ENCODE measurements at regions not wholly inside any gene's neighbourhood (a gene's known extent, or its start where the extent isn't known, plus 50 kb on each side); places are given as distances from the start of the nearest gene placed in this dataset.

GRCh38 chr9:13597004-13597403 is 317.5 kb upstream of the MPDZ start:
- TF ChIP-seq, protein P1, sequence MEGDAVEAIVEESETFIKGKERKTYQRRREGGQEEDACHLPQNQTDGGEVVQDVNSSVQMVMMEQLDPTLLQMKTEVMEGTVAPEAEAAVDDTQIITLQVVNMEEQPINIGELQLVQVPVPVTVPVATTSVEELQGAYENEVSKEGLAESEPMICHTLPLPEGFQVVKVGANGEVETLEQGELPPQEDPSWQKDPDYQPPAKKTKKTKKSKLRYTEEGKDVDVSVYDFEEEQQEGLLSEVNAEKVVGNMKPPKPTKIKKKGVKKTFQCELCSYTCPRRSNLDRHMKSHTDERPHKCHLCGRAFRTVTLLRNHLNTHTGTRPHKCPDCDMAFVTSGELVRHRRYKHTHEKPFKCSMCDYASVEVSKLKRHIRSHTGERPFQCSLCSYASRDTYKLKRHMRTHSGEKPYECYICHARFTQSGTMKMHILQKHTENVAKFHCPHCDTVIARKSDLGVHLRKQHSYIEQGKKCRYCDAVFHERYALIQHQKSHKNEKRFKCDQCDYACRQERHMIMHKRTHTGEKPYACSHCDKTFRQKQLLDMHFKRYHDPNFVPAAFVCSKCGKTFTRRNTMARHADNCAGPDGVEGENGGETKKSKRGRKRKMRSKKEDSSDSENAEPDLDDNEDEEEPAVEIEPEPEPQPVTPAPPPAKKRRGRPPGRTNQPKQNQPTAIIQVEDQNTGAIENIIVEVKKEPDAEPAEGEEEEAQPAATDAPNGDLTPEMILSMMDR (IDR thresholded peaks at IDR 0.05): no peak
- TF ChIP-seq POLR2AphosphoS5 (IDR thresholded peaks at IDR 0.05): no peak

Measured in stomach (tissue), 4 donors.